ENCODE measurements at regions not wholly inside any gene's neighbourhood (a gene's known extent, or its start where the extent isn't known, plus 50 kb on each side); places are given as distances from the start of the nearest gene placed in this dataset.
A peak's percentile ranks its signal among the peaks of the same experiment; 100 is the strongest.

- no peak for DNase-seq (ENCODE audit: low read depth)
- H3K4me3 ChIP-seq (ENCODE audit: low read length) = no peak overlapping the region
- TF ChIP-seq, protein P1, sequence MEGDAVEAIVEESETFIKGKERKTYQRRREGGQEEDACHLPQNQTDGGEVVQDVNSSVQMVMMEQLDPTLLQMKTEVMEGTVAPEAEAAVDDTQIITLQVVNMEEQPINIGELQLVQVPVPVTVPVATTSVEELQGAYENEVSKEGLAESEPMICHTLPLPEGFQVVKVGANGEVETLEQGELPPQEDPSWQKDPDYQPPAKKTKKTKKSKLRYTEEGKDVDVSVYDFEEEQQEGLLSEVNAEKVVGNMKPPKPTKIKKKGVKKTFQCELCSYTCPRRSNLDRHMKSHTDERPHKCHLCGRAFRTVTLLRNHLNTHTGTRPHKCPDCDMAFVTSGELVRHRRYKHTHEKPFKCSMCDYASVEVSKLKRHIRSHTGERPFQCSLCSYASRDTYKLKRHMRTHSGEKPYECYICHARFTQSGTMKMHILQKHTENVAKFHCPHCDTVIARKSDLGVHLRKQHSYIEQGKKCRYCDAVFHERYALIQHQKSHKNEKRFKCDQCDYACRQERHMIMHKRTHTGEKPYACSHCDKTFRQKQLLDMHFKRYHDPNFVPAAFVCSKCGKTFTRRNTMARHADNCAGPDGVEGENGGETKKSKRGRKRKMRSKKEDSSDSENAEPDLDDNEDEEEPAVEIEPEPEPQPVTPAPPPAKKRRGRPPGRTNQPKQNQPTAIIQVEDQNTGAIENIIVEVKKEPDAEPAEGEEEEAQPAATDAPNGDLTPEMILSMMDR (conservative IDR thresholded peaks at IDR 0.05; ENCODE audit: low read depth, low read length) = no peak
Measured at GRCh38 chr16:87054856-87055255, 262.3 kb downstream of the C16orf95 start.

- TF ChIP-seq, protein P1 (conservative IDR thresholded peaks at IDR 0.05; ENCODE audit: low read depth, low read length) = peak; percentile 26
- H3K4me3 ChIP-seq (ENCODE audit: low read length) = no peak overlapping the region
- DNase-seq (ENCODE audit: low read depth) = no peak
Measured at GRCh38 chr16:87056083-87056482, 261.1 kb downstream of the C16orf95 start.

DNA sequence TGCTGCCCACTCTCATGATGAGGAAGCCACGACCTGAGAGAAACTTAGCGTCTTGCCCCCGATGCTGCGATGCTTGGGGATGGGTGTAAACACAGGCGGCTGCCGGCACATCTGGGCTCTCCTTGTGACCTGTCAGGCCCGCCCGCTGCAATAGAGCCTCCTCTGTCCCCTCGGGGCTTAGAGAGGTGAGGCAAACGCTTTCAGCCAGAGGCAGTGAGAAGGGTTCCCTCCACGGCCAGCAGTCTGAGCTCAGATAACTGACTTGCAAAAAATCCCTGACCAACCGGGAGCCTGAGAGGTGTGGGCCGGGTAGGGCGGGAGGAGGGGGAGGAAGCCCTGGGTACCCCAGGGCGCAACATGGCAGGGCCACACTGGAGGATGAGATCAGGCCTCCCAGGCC lies 260.6 kb downstream of the C16orf95 start:
- H3K4me3 ChIP-seq (ENCODE audit: low read length) = no peak overlapping the region
- no peak for DNase-seq (ENCODE audit: low read depth)
- TF ChIP-seq, protein P1 (conservative IDR thresholded peaks at IDR 0.05; ENCODE audit: low read depth, low read length) = no peak

- no peak for DNase-seq (ENCODE audit: low read depth)
- TF ChIP-seq, protein P1 (conservative IDR thresholded peaks at IDR 0.05; ENCODE audit: low read depth, low read length) = peak; percentile 15
- H3K4me3 ChIP-seq (ENCODE audit: low read length) = no peak overlapping the region
Measured at GRCh38 chr16:87057211-87057881, 259.8 kb downstream of the C16orf95 start.

GRCh38 chr16:87057951-87058560 lies 259.1 kb downstream of the C16orf95 start:
- no peak for DNase-seq (ENCODE audit: low read depth)
- TF ChIP-seq, protein P1 (conservative IDR thresholded peaks at IDR 0.05; ENCODE audit: low read depth, low read length) = no peak
- H3K4me3 ChIP-seq (ENCODE audit: low read length) = no peak overlapping the region

DNA sequence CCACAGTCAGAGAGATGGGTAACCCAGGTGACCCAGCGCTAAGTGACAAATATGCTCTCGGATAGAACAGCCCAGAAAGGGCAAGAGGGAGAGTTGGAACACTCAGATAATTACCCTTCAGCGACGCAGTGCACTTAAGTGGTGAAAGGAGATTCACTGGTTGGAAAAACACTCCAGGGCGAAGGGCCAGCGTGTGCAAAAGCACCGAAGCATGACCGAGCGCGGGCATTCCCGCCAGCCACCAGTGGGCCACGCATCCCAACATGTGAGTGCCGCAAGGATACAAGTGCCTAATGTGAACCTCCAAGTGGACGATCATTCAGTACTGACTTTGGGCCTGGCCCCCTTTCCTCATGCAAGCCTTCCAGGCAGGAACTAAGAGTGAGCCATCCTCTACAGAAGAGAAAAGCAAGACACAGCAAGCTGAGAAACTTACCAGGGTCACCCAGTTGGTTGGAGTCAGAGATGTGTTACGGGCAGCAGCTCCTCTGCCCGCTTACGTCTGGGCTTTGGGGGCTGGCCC lies 258.4 kb downstream of the C16orf95 start:
- TF ChIP-seq, protein P1 (conservative IDR thresholded peaks at IDR 0.05; ENCODE audit: low read depth, low read length) = no peak
- DNase-seq (ENCODE audit: low read depth) = no peak

More for the DNA sequence above, 258.4 kb downstream of the C16orf95 start:
- H3K4me3 ChIP-seq (ENCODE audit: low read length) = no peak overlapping the region
